ENCODE measurements at regions not wholly inside any gene's neighbourhood (a gene's known extent, or its start where the extent isn't known, plus 50 kb on each side); places are given as distances from the start of the nearest gene placed in this dataset.

GRCh38 chr4:129550281-129550785 is 454.4 kb downstream of the C4orf33 start:
- Histone ChIP-seq H3K36me3 (ENCODE audit: control insufficient read depth in 1 of 2, insufficient read depth in 2 of 2, low read length in 2 of 2) (no peaks in the 10 kb centered on the region), H3K9me3 (ENCODE audit: control insufficient read depth in 1 of 2, low read length in 2 of 2) (no peaks in the 10 kb centered on the region), H3K27me3 (ENCODE audit: control insufficient read depth in 1 of 2, insufficient read depth in 2 of 2, low read length in 2 of 2) (no peaks in the 10 kb centered on the region), H3K4me3 (ENCODE audit: low read depth in 1 of 2, low read length in 2 of 2) (no peak overlapping the region), H3K27ac (ENCODE audit: low read depth, low read length) (no peak overlapping the region), H3K9ac (ENCODE audit: low read depth in 1 of 2, low read length in 2 of 2) (no peak overlapping the region), H3K4me1 (ENCODE audit: control insufficient read depth in 1 of 2, insufficient read depth in 2 of 2, low read length in 2 of 2) (no peaks in the 10 kb centered on the region)

GRCh38 chr4:129561280-129561679 is 465.3 kb downstream of the C4orf33 start:
- H3K4me1 ChIP-seq (ENCODE audit: control insufficient read depth in 1 of 2, insufficient read depth in 2 of 2, low read length in 2 of 2) = no peaks in the 10 kb centered on the region
- no peak overlapping the region for H3K4me3 ChIP-seq (ENCODE audit: low read depth in 1 of 2, low read length in 2 of 2)
- H3K27me3 ChIP-seq (ENCODE audit: control insufficient read depth in 1 of 2, insufficient read depth in 2 of 2, low read length in 2 of 2) = no peaks in the 10 kb centered on the region
- H3K27ac ChIP-seq (ENCODE audit: low read depth, low read length) = no peak overlapping the region
- H3K36me3 ChIP-seq (ENCODE audit: control insufficient read depth in 1 of 2, insufficient read depth in 2 of 2, low read length in 2 of 2) = no peaks in the 10 kb centered on the region
- H3K9ac ChIP-seq (ENCODE audit: low read depth in 1 of 2, low read length in 2 of 2) = no peak overlapping the region
- H3K9me3 ChIP-seq (ENCODE audit: control insufficient read depth in 1 of 2, low read length in 2 of 2) = no peaks in the 10 kb centered on the region

- H3K4me3 ChIP-seq (ENCODE audit: low read depth in 1 of 2, low read length in 2 of 2) = no peak overlapping the region
- H3K9ac ChIP-seq (ENCODE audit: low read depth in 1 of 2, low read length in 2 of 2) = no peak overlapping the region
- no peaks in the 10 kb centered on the region for H3K9me3 ChIP-seq (ENCODE audit: control insufficient read depth in 1 of 2, low read length in 2 of 2)
- no peaks in the 10 kb centered on the region for H3K36me3 ChIP-seq (ENCODE audit: control insufficient read depth in 1 of 2, insufficient read depth in 2 of 2, low read length in 2 of 2)
- H3K27ac ChIP-seq (ENCODE audit: low read depth, low read length) = no peak overlapping the region
- no peaks in the 10 kb centered on the region for H3K27me3 ChIP-seq (ENCODE audit: control insufficient read depth in 1 of 2, insufficient read depth in 2 of 2, low read length in 2 of 2)
- H3K4me1 ChIP-seq (ENCODE audit: control insufficient read depth in 1 of 2, insufficient read depth in 2 of 2, low read length in 2 of 2) = no peaks in the 10 kb centered on the region
Measured at GRCh38 chr4:129561886-129562671, 466.1 kb downstream of the C4orf33 start.

GRCh38 chr4:129565214-129565613 is 469.3 kb downstream of the C4orf33 start:
- Histone ChIP-seq H3K27me3 (ENCODE audit: control insufficient read depth in 1 of 2, insufficient read depth in 2 of 2, low read length in 2 of 2) (no peaks in the 10 kb centered on the region), H3K4me3 (ENCODE audit: low read depth in 1 of 2, low read length in 2 of 2) (no peak overlapping the region), H3K27ac (ENCODE audit: low read depth, low read length) (no peak overlapping the region), H3K36me3 (ENCODE audit: control insufficient read depth in 1 of 2, insufficient read depth in 2 of 2, low read length in 2 of 2) (no peaks in the 10 kb centered on the region), H3K9ac (ENCODE audit: low read depth in 1 of 2, low read length in 2 of 2) (no peak overlapping the region), H3K9me3 (ENCODE audit: control insufficient read depth in 1 of 2, low read length in 2 of 2) (no peaks in the 10 kb centered on the region), H3K4me1 (ENCODE audit: control insufficient read depth in 1 of 2, insufficient read depth in 2 of 2, low read length in 2 of 2) (no peaks in the 10 kb centered on the region)

GRCh38 chr4:129570326-129570725 is 474.4 kb downstream of the C4orf33 start:
- Histone ChIP-seq H3K4me1 (ENCODE audit: control insufficient read depth in 1 of 2, insufficient read depth in 2 of 2, low read length in 2 of 2) (no peaks in the 10 kb centered on the region), H3K9me3 (ENCODE audit: control insufficient read depth in 1 of 2, low read length in 2 of 2) (no peaks in the 10 kb centered on the region), H3K9ac (ENCODE audit: low read depth in 1 of 2, low read length in 2 of 2) (no peak overlapping the region), H3K27me3 (ENCODE audit: control insufficient read depth in 1 of 2, insufficient read depth in 2 of 2, low read length in 2 of 2) (no peaks in the 10 kb centered on the region), H3K4me3 (ENCODE audit: low read depth in 1 of 2, low read length in 2 of 2) (no peak overlapping the region), H3K27ac (ENCODE audit: low read depth, low read length) (no peak overlapping the region), H3K36me3 (ENCODE audit: control insufficient read depth in 1 of 2, insufficient read depth in 2 of 2, low read length in 2 of 2) (no peaks in the 10 kb centered on the region)

- no peaks in the 10 kb centered on the region for H3K36me3 ChIP-seq (ENCODE audit: control insufficient read depth in 1 of 2, insufficient read depth in 2 of 2, low read length in 2 of 2)
- H3K4me1 ChIP-seq (ENCODE audit: control insufficient read depth in 1 of 2, insufficient read depth in 2 of 2, low read length in 2 of 2) = no peaks in the 10 kb centered on the region
- no peaks in the 10 kb centered on the region for H3K27me3 ChIP-seq (ENCODE audit: control insufficient read depth in 1 of 2, insufficient read depth in 2 of 2, low read length in 2 of 2)
- H3K9me3 ChIP-seq (ENCODE audit: control insufficient read depth in 1 of 2, low read length in 2 of 2) = no peaks in the 10 kb centered on the region
- H3K9ac ChIP-seq (ENCODE audit: low read depth in 1 of 2, low read length in 2 of 2) = no peak overlapping the region
- no peak overlapping the region for H3K4me3 ChIP-seq (ENCODE audit: low read depth in 1 of 2, low read length in 2 of 2)
- no peak overlapping the region for H3K27ac ChIP-seq (ENCODE audit: low read depth, low read length)
Measured at GRCh38 chr4:129578336-129578735, 482.4 kb downstream of the C4orf33 start.

- Histone ChIP-seq H3K36me3 (ENCODE audit: control insufficient read depth in 1 of 2, insufficient read depth in 2 of 2, low read length in 2 of 2) (no peaks in the 10 kb centered on the region), H3K9me3 (ENCODE audit: control insufficient read depth in 1 of 2, low read length in 2 of 2) (no peaks in the 10 kb centered on the region), H3K9ac (ENCODE audit: low read depth in 1 of 2, low read length in 2 of 2) (no peak overlapping the region), H3K27ac (ENCODE audit: low read depth, low read length) (no peak overlapping the region), H3K27me3 (ENCODE audit: control insufficient read depth in 1 of 2, insufficient read depth in 2 of 2, low read length in 2 of 2) (no peaks in the 10 kb centered on the region), H3K4me3 (ENCODE audit: low read depth in 1 of 2, low read length in 2 of 2) (no peak overlapping the region), H3K4me1 (ENCODE audit: control insufficient read depth in 1 of 2, insufficient read depth in 2 of 2, low read length in 2 of 2) (no peaks in the 10 kb centered on the region)
Measured at GRCh38 chr4:129581305-129581704, 485.4 kb downstream of the C4orf33 start.

GRCh38 chr4:129583868-129584267 is 487.9 kb downstream of the C4orf33 start:
- H3K9me3 ChIP-seq (ENCODE audit: control insufficient read depth in 1 of 2, low read length in 2 of 2) = no peaks in the 10 kb centered on the region
- H3K27ac ChIP-seq (ENCODE audit: low read depth, low read length) = no peak overlapping the region
- H3K9ac ChIP-seq (ENCODE audit: low read depth in 1 of 2, low read length in 2 of 2) = no peak overlapping the region
- no peak overlapping the region for H3K4me3 ChIP-seq (ENCODE audit: low read depth in 1 of 2, low read length in 2 of 2)
- no peaks in the 10 kb centered on the region for H3K36me3 ChIP-seq (ENCODE audit: control insufficient read depth in 1 of 2, insufficient read depth in 2 of 2, low read length in 2 of 2)
- no peaks in the 10 kb centered on the region for H3K27me3 ChIP-seq (ENCODE audit: control insufficient read depth in 1 of 2, insufficient read depth in 2 of 2, low read length in 2 of 2)
- no peaks in the 10 kb centered on the region for H3K4me1 ChIP-seq (ENCODE audit: control insufficient read depth in 1 of 2, insufficient read depth in 2 of 2, low read length in 2 of 2)

- Histone ChIP-seq H3K4me3 (ENCODE audit: low read depth in 1 of 2, low read length in 2 of 2) (no peak overlapping the region), H3K27me3 (ENCODE audit: control insufficient read depth in 1 of 2, insufficient read depth in 2 of 2, low read length in 2 of 2) (no peaks in the 10 kb centered on the region), H3K9ac (ENCODE audit: low read depth in 1 of 2, low read length in 2 of 2) (no peak overlapping the region), H3K36me3 (ENCODE audit: control insufficient read depth in 1 of 2, insufficient read depth in 2 of 2, low read length in 2 of 2) (no peaks in the 10 kb centered on the region), H3K27ac (ENCODE audit: low read depth, low read length) (no peak overlapping the region), H3K4me1 (ENCODE audit: control insufficient read depth in 1 of 2, insufficient read depth in 2 of 2, low read length in 2 of 2) (no peaks in the 10 kb centered on the region), H3K9me3 (ENCODE audit: control insufficient read depth in 1 of 2, low read length in 2 of 2) (no peaks in the 10 kb centered on the region)
Measured at GRCh38 chr4:129598582-129598981, 502.6 kb downstream of the C4orf33 start.

- H3K9me3 ChIP-seq (ENCODE audit: control insufficient read depth in 1 of 2, low read length in 2 of 2) = no peaks in the 10 kb centered on the region
- no peaks in the 10 kb centered on the region for H3K27me3 ChIP-seq (ENCODE audit: control insufficient read depth in 1 of 2, insufficient read depth in 2 of 2, low read length in 2 of 2)
- H3K9ac ChIP-seq (ENCODE audit: low read depth in 1 of 2, low read length in 2 of 2) = no peak overlapping the region
- no peaks in the 10 kb centered on the region for H3K4me1 ChIP-seq (ENCODE audit: control insufficient read depth in 1 of 2, insufficient read depth in 2 of 2, low read length in 2 of 2)
- no peak overlapping the region for H3K4me3 ChIP-seq (ENCODE audit: low read depth in 1 of 2, low read length in 2 of 2)
- no peak overlapping the region for H3K27ac ChIP-seq (ENCODE audit: low read depth, low read length)
- no peaks in the 10 kb centered on the region for H3K36me3 ChIP-seq (ENCODE audit: control insufficient read depth in 1 of 2, insufficient read depth in 2 of 2, low read length in 2 of 2)
Measured at GRCh38 chr4:129600898-129601297, 504.9 kb downstream of the C4orf33 start.
